SK-N-MC (cell line): ENCODE measurements at regions not wholly inside any gene's neighbourhood (a gene's known extent, or its start where the extent isn't known, plus 50 kb on each side); places are given as distances from the start of the nearest gene placed in this dataset.

Source experiments
- DNase-seq: peaks from one replicate; pipeline ENCODE4 v3.0.0-alpha.2; 2011; ENCODE audit warnings: low read depth, low spot score
- H3K27ac ChIP-seq: fragments of 200-600 bp; sonication (generic); 2 replicates; pipeline ENCODE4 v1.5.1; 2016; ENCODE audit warnings: mixed run types
- H3K36me3 ChIP-seq: fragments of 200-600 bp; sonication (generic); 2 replicates; pipeline ENCODE4 v1.6.1; 2017; ENCODE audit warnings: antibody characterized with exemption, low read length, mixed read lengths; ENCODE audit not compliant: insufficient read depth
- H3K4me3 ChIP-seq: fragments of 200-600 bp; sonication (generic); 2 replicates; pipeline ENCODE4 v1.5.1; 2016
- H3K9ac ChIP-seq: fragments of 200-600 bp; sonication (generic); 2 replicates; pipeline ENCODE4 v1.8.0; 2017; ENCODE audit warnings: mixed run types, mixed read lengths; ENCODE audit not compliant: insufficient read length
- H3K9me3 ChIP-seq: fragments of 200-600 bp; sonication (generic); 2 replicates; pipeline ENCODE4 v1.6.1; 2017; ENCODE audit warnings: low read depth, mild to moderate bottlenecking, antibody characterized with exemption, low read length, moderate library complexity, mixed read lengths
- EZH2 ChIP-seq: fragments of 200-600 bp; sonication (generic); IDR thresholded peaks from one replicate; pipeline ENCODE4 v1.6.1; 2017; ENCODE audit warnings: antibody characterized with exemption
- FOXP2 ChIP-seq: optimal IDR thresholded peaks from 2 replicates; pipeline ENCODE3; 2011; ENCODE audit warnings: mild to moderate bottlenecking, moderate library complexity; ENCODE audit not compliant: insufficient read depth; ENCODE audit errors: extremely low read length, control extremely low read depth
- POLR2AphosphoS5 ChIP-seq: IDR thresholded peaks from 2 replicates; pipeline ENCODE4 v1.6.1; 2012; ENCODE audit warnings: mild to moderate bottlenecking, low read depth, low read length, borderline replicate concordance

DNA sequence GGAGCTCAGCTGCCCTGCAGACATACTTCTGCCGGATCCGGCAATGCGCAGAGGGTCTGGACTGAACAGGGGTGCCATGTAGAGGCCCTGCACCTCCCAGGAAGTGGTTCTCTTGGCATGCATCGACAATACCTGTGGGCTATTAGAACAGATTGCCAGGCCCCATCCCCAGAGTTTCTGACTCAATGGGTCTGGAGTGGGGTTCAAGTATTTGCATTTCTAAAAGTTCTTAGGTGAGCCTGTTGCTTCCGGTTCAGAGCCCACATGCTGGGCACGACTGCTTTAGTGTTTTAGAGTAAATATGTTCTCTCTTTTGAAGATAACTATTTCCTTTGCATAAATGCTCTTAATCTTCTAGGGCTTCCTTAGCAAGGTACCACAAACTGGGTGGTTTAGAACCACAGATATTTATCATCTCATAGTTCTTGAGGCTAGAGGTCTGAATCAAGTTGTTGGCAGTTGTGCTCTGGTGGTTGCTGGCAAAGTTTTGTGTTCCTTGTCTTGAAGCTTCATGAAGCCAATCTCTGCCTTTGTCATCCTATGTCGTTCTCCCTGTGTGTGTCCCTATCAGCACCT is 435.5 kb downstream of the TCERG1L start:
- Histone ChIP-seq H3K36me3 (no peaks in the 10 kb centered on the region), H3K27ac (no peak overlapping the region), H3K4me3 (no peak overlapping the region), H3K9me3 (no peaks in the 10 kb centered on the region), H3K9ac (no peak overlapping the region)
- TF ChIP-seq FOXP2: no peak
- TF ChIP-seq POLR2AphosphoS5: no peak
- no peak for TF ChIP-seq EZH2
- no peak for DNase-seq

GRCh38 chr10:130877126-130877525 is 434.4 kb downstream of the TCERG1L start:
- H3K36me3 ChIP-seq: no peaks in the 10 kb centered on the region
- H3K9me3 ChIP-seq: no peaks in the 10 kb centered on the region
- H3K9ac ChIP-seq: no peak overlapping the region
- DNase-seq: no peak
- no peak overlapping the region for H3K4me3 ChIP-seq
- TF ChIP-seq EZH2: no peak
- TF ChIP-seq FOXP2: no peak
- TF ChIP-seq POLR2AphosphoS5: no peak
- H3K27ac ChIP-seq: no peak overlapping the region

- TF ChIP-seq FOXP2: no peak
- no peak for TF ChIP-seq EZH2
- no peak for TF ChIP-seq POLR2AphosphoS5
- Histone ChIP-seq H3K36me3 (no peaks in the 10 kb centered on the region), H3K9me3 (no peaks in the 10 kb centered on the region), H3K4me3 (no peak overlapping the region), H3K27ac (no peak overlapping the region), H3K9ac (no peak overlapping the region)
- DNase-seq: no peak
Observed at GRCh38 chr10:130878131-130878530, 433.4 kb downstream of the TCERG1L start.

DNA sequence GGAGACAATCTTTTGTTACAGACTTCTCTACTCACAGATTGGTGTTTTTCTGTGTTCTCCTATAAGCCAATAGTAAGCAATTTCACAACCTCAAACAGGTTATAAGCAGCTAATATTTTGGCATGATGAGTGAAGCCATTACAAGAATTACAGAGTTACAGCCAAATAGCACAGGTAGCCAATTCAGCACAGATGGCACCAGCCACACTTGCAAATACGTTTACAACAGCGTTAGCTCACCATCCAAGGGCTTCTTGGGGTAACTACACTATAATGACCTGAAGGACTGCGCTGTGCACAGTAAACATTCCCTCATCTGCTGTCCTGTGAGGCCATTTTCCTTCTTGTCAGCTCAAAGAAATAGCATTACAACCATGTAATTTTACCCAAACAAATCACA is 428.6 kb downstream of the TCERG1L start:
- Histone ChIP-seq H3K4me3 (no peak overlapping the region), H3K9ac (no peak overlapping the region), H3K9me3 (no peaks in the 10 kb centered on the region), H3K27ac (no peak overlapping the region), H3K36me3 (no peaks in the 10 kb centered on the region)
- TF ChIP-seq POLR2AphosphoS5 (no peak), FOXP2 (no peak), EZH2 (no peak)
- no peak for DNase-seq

DNA sequence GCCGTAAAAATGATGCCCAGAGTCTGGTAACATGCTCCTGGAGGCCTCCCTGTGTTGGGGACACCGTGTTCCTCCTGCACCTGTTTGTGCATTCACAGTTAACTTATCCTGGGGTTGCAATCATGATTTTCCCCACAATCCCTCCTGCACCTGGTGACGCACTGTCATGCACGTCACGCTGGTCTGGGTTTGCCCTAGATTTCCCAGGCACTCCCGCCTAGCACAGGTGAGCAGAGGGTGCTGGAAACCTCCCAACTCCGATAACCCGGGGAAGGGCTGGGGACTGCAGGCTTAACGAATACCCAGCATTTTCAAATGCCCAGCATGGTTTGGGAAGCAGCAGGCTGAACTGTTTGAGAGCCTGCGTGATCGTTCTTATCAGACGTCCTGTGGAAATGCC is 427.1 kb downstream of the TCERG1L start:
- H3K9ac ChIP-seq: no peak overlapping the region
- DNase-seq: no peak
- H3K27ac ChIP-seq: no peak overlapping the region
- no peaks in the 10 kb centered on the region for H3K9me3 ChIP-seq
- no peak overlapping the region for H3K4me3 ChIP-seq
- no peaks in the 10 kb centered on the region for H3K36me3 ChIP-seq
- TF ChIP-seq POLR2AphosphoS5: no peak
- no peak for TF ChIP-seq EZH2
- no peak for TF ChIP-seq FOXP2

GRCh38 chr10:130885021-130885655 is 426.4 kb downstream of the TCERG1L start:
- Histone ChIP-seq H3K9ac (no peak overlapping the region), H3K4me3 (no peak overlapping the region), H3K9me3 (no peaks in the 10 kb centered on the region), H3K27ac (no peak overlapping the region), H3K36me3 (no peaks in the 10 kb centered on the region)
- TF ChIP-seq EZH2: no peak
- no peak for TF ChIP-seq FOXP2
- no peak for TF ChIP-seq POLR2AphosphoS5
- DNase-seq: no peak

GRCh38 chr10:130887170-130887569 is 424.4 kb downstream of the TCERG1L start:
- DNase-seq: no peak

GRCh38 chr10:130888493-130888892 is 423.0 kb downstream of the TCERG1L start:
- Histone ChIP-seq H3K9ac (no peak overlapping the region), H3K9me3 (no peaks in the 10 kb centered on the region), H3K27ac (no peak overlapping the region), H3K4me3 (no peak overlapping the region), H3K36me3 (no peaks in the 10 kb centered on the region)
- DNase-seq: no peak
- TF ChIP-seq FOXP2: no peak
- TF ChIP-seq POLR2AphosphoS5: no peak
- TF ChIP-seq EZH2: no peak

More at GRCh38 chr10:130887170-130887569, 424.4 kb downstream of the TCERG1L start:
- no peaks in the 10 kb centered on the region for H3K9me3 ChIP-seq
- no peaks in the 10 kb centered on the region for H3K36me3 ChIP-seq
- no peak for TF ChIP-seq EZH2
- H3K9ac ChIP-seq: no peak overlapping the region
- no peak overlapping the region for H3K27ac ChIP-seq
- no peak overlapping the region for H3K4me3 ChIP-seq

DNA sequence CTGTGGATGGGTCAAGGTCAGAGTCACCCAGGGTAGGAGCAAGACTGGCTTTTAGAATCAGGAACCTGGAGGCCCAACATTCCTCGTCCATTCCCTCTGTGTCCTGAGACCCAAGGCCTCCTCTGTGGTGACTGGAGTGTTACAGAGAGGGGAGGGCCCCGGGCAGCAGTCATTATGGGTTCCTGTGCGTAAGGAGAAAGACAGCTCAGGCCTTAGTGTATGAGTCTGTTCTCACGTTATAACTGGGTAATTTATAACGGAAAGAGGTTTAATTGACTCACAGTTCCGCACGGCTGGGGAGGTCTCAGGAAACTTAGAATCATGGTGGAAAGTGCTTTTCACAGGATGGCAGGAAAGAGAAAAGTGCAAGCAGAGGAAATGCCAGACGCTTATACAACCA is 422.3 kb downstream of the TCERG1L start:
- H3K9ac ChIP-seq: no peak overlapping the region

More for the DNA sequence above, 422.3 kb downstream of the TCERG1L start:
- TF ChIP-seq FOXP2 (no peak), EZH2 (no peak), POLR2AphosphoS5 (no peak)
- Histone ChIP-seq H3K27ac (no peak overlapping the region), H3K4me3 (no peak overlapping the region), H3K36me3 (no peaks in the 10 kb centered on the region), H3K9me3 (no peaks in the 10 kb centered on the region)
- no peak for DNase-seq
